8988T (cell line): ENCODE measurements at regions not wholly inside any gene's neighbourhood (a gene's known extent, or its start where the extent isn't known, plus 50 kb on each side); places are given as distances from the start of the nearest gene placed in this dataset.
"Not testable (repeated sequence)": the region's sequence is repeated elsewhere in the genome, so short reads cannot be mapped to it uniquely, and the experiment has no call there.

ENCODE experiments used
- DNase-seq: peaks from one replicate; pipeline ENCODE4 v3.0.0; 2011

DNA sequence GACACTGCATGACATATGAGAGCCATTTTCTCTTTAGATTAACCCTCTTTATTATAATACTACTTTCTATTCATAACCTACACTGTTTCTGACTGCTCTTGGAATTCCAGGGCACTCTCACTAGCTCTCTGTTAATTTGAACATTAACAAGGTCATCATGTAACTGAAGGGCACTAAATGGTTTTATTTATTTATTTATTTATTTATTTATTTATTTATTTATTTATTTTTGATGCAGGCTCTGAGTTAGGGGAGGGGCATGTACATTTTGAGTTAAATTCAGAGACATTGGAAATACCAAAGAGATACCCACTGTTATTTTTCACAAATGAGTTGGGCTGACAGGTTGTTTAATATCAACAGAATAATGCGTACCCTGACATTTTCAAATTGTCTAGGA is 1038.7 kb upstream of the NRXN1 start:
- DNase-seq, result no peak

DNA sequence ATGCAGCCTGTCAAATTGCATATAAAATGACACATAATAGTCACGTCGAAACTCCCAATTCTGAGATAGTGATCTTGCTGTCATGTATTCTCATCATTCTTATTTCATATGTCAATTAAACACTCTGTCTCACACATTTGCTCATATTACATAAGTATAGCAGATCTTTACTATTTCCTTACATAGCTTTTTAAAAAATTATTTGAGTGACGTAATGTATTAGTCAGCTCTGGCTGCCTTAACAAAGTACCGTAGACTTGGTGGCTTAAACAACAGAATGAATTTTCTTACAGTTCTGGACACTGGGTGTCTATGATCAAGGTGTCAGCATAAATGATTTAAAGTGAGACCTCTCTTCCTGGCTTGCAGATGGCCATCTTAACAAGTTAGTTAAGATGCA is 1032.3 kb upstream of the NRXN1 start:
- DNase-seq, result no peak

DNA sequence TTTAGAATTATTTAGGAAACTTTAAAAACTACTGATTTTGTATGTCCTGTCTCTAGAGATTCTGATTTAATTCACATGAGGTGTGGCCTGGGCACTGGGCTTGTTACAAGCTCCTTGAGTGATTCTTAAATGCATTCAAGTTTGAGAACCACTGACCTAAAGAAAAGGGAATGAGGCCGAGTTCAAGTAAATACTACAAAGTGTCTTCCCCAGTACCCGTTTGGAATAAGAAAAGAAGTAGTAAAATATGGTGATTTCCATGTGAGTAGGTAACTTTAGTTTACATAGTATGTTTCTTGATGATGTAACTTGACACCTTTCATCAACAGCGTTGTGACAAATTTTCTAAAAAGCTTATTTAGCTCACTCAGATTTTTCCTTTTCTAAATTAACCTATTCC is 1022.9 kb upstream of the NRXN1 start:
- DNase-seq, result no peak

GRCh38 chr2:52036853-52037252 is 1004.9 kb upstream of the NRXN1 start:
- no peak for DNase-seq

- no peak for DNase-seq
Observed at GRCh38 chr2:52036024-52036423, 1004.1 kb upstream of the NRXN1 start.

- no peak for DNase-seq
Observed at GRCh38 chr2:52035391-52035790, 1003.5 kb upstream of the NRXN1 start.

DNA sequence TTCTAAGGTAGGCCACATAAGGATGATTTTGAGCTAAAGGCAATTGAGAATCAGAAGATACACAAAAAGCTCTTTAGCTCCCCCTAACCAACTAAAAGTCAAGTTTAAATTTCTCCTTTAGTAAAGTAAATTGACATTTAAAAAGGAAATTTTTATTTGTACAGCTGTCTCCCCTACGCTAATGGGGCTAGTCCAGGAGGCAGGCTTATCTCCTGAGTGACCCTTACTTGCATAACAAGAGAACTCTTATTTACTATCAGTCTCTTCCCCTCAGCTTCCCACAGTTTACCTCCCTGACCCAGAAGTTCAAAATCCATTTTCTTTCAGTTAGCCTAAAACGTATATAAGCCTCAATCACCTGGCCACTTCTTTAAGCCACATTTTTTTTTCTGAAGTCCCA is 1002.8 kb upstream of the NRXN1 start:
- no peak for DNase-seq

DNA sequence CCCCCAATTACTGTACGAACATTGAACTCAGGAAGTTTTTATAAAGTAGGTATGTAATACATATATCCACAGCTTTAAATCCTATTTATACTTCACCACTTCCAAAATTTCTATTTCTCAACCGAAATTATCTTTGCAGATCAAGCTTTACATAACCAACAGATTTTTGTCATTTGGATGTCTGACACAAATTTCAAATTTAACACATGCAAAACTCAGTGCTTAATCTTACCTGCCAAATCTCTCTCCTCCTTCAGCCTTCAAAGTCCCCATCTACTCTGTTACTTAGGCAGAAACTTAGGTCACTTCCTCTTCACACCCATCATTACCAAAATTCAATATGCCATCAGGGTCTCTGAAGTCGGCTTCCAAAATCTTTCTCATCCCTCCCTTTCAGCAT is 990.1 kb upstream of the NRXN1 start:
- DNase-seq, result no peak

DNA sequence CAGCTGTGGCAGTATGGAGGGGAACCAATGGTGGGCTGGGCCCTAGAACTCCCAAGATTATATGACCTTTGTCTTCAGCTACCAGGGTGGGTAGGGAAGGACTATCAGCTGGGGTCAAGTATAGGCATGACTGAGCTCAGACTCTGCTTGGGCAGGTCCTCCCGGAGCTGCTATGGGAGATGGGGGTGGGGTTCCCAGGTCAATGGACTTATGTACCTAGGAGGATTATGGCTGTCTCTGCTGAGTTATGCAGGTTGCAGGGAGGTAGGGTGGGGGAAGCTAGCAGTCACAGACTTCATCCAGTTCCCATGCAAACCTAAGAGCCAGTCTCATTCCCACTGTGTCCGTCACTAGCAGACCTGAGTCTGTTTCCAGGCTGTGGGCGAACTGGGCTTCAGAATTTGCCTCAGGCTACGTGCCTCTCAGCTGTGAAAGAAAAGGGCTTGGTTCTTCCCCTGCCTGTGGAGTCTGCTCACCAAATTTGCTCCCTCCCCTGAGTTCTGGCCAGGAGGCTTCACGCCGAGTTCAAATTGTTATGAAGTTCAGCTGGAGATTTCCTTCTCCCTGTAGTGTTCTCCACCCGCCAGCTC is 985.8 kb upstream of the NRXN1 start:
- no peak for DNase-seq

DNA sequence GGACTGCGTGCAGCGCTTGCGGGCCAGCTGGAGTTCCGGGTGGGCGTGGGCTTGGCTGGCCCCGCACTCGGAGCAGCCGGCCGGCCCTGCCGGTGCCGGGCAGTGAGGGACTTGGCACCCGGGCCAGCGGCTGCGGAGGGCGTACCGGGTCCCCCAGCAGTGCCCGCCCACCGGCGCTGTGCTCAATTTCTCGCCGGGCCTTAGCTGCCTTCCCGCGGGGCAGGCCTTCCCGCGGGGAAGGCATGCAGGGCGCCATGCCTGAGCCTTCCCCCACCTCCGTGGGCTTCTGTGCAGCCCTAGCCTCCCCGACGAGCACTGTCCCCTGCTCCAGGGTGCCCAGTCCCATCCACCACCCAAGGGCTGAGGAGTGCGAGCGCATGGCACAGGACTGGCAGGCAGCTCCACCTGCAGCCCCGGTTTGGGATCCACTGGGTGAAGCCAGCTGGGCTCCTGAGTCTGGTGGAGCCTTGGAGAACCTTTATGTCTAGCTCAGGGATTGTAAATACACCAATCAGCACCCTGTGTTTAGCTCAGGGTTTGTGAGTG is 975.0 kb upstream of the NRXN1 start:
- DNase-seq, result not testable (repeated sequence)

DNA sequence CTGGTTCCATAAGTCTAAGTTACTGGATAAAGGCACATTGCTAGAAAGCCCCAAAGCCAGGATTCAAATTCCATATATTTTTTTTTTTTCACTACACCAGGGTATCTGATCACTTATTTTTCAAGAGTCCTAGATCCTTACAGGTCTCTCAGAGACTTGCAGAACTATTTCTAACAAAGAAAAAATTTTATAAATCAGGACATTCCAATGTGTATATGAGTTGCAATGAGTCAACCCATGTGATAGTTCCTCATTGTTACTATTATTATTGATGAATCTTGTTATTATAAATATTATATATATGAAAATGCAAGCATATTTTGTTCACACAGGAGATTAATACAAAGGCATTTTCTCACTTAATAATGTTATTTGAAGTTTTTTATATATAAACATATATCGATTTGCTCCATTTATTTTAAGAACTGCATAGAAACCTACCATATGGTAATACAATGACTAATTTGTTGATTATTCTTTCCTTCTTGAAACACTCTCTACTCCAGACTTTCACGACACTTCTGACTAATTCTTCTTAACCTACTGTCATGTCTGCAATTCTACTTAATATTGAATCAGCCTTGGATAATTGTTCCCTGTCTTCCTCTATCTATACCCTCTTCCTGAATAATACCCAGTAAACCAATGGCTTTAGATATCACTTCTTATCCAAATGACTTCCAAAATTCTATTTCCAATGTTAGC is 968.4 kb upstream of the NRXN1 start:
- DNase-seq, result no peak

DNA sequence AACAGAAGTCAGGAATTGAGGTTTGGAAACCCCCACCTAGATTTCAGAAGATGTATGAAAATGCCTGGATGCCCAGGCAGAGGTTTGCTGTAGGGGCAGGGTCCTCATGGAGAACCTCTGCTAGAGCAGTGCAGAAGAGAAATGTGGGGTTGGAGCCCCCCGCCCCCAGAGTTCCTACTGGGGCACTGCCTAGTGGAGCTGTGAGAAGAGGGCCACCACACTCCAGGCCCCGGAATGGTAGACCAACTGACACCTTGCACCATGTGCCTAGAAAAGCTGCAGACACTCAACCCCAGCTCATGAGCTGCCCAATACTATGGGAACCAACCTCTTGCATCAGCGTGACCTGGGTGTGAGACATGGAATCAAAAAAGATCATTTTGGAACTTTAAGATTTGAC is 967.0 kb upstream of the NRXN1 start:
- no peak for DNase-seq

GRCh38 chr2:51997571-51997970 is 965.6 kb upstream of the NRXN1 start:
- no peak for DNase-seq

- DNase-seq, result no peak
Observed at GRCh38 chr2:51995293-51995692, 963.4 kb upstream of the NRXN1 start.

DNA sequence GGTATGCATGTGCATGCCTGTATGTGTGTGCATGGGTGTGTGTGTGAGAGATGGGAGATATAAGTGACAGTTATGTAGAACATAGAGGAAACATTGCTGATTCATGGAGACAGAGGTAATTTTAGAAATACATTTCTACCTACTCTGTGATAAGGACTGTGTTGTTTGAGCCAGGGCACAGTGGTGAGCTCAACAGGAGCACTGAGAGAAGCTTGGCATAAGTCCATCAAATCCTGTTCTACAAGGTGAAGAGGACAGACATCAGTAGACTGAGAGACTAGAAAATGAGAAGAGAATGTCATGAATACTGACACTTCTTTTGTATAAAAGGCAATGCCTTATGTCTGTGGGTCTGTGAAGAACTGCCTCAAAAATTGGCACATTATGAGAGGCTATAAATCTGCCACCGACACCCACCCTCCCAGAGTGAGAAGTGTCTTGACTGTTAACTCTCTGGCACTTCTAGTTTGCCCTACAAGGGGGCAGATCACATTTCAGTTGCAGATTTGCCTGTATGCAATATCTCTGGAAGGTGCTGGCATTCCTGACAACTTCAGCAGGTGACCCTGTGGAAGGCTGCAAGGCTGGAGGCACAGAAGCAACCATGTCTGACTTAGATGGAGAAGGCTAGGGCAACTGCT is 962.3 kb upstream of the NRXN1 start:
- DNase-seq, result no peak

- DNase-seq, result no peak
Observed at GRCh38 chr2:51990684-51991083, 958.8 kb upstream of the NRXN1 start.

DNA sequence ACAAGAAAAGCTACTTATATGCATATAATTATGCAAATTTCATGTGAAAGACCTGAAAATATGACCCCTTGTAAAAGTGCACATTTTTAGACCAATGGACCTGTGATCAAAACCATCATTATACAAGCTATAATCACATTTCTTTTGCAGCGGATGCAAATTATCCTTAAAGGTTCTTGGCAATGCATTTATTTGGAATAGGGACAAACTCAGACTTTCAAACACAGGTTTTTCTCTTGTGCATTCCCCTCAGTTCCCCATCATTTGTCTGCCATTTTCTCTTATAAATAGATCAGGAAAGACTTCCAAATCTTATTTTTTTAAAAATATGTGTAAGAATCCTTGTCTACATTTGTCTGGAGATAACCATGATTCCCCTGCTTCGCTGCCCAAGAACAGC is 954.2 kb upstream of the NRXN1 start:
- DNase-seq, result no peak

DNA sequence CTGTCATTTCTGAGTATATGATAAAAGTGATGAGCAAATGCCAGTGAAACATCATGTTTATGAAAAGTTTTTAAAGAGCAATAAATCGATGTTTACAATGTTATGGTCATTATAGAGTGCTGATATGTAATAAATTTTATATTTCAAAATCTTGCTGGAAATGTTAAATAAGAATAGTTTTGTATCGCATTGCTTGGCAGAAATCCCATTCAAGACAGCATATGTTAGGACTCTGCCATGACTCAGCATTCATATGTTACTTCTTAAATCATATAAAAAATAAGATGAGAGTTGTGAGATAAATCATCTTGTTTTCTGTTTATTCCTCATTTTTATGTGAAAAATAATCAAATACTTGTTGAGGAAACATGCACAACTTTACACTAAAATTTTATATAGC is 949.9 kb upstream of the NRXN1 start:
- DNase-seq, result no peak

- no peak for DNase-seq
Observed at GRCh38 chr2:51976623-51977022, 944.7 kb upstream of the NRXN1 start.

DNA sequence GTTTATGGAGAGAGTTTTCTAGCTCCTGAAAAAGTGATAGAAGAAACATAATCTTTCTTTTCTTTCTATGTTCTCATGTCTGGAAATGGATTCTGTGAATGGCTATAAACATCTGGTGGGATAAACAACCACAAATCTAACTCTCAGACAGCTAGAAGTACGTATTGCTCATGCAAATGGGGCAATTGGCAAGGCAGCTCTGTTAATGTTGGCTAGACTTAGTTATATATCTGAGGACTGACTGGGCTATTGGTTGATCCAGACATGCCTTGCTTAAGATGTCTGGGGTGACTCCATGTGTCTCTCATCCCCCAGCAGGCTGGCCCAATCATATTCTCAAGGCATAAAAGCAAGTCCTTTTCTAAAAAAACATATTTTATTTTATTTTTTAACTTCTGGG is 939.2 kb upstream of the NRXN1 start:
- DNase-seq, result no peak

GRCh38 chr2:51969347-51969746 is 937.4 kb upstream of the NRXN1 start:
- no peak for DNase-seq

- no peak for DNase-seq
Observed at GRCh38 chr2:51960841-51961335, 929.0 kb upstream of the NRXN1 start.

GRCh38 chr2:51960281-51960680 is 928.3 kb upstream of the NRXN1 start:
- no peak for DNase-seq

DNA sequence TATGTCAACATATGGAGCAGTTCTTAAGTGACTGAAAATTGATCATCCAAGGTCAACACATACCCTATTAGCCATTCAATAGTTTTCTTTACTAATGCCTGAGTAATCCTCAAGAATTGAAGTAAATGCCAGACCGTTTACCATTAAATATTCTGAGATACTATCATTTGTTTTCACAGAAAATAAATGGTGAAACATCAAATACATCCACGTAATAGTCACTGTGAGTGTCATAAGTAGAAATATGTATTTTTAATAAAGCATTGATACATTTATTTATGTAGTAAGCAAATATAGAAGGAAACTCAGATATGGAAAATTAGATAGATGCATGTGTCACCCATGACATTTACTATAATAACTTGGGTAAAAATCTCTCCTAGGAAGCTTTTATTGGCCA is 927.8 kb upstream of the NRXN1 start:
- DNase-seq, result no peak
